DMS114 treated with DMSO at 0.1 percent for 48 hours (cell line): ENCODE measurements at regions not wholly inside any gene's neighbourhood (a gene's known extent, or its start where the extent isn't known, plus 50 kb on each side); places are given as distances from the start of the nearest gene placed in this dataset.

Source experiments
- DNase-seq: peaks from one replicate; lab custom pipeline; 2025; ENCODE audit not compliant: unreplicated experiment; lab: John Stamatoyannopoulos, UW

DNA sequence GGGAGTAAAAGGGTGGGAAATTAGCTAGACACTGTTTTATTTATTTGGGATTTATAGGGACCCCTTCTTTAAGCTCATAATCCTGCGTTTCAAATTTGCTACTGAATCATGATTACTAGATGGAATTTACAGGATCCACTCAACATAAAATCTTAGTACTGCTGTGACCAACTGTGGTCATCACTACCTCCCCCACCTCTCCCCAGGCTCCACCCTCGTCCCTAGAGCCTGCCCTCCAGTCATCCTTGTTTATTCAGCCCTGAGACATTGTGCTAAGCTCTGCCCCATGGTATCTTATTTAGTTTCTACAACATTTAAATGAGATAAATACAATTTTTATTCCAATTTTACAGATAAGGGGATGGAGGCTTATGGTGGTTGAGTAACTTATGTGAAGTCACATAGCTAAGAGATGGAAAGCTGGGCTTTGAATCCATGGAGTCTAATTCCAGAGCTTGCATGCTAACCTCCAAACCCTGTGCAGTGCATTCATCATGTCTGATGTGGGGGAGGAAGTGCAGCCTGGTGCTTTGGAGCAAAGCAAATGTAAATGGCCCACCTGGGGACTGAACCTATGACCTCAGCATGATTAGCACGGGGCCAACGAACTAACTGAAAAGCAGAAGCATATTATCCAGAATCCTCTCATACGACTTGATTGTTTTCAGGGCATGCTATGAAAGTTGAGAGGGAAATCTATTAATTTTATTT is 502.4 kb downstream of the TMEM182 start:
- DNase-seq: no peak

DNA sequence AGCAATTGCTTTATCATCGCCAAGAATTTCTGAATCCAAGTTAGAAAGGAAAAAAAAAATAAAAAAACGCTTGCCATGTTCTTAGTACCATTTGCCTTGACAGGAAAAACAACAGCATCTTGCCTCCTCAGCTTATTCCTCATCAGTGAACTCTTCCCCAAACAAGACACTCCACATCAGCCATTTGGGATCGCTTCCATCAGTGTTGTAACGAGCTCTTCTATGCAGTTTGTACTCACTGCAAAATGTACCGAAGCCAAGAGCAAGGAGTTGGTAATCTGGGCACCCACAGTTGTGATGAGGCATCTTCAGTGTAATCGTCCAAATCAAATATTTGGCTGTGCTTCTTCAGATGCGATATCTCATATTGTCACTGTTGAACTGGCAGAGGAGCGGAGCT is 503.7 kb downstream of the TMEM182 start:
- DNase-seq: no peak

DNA sequence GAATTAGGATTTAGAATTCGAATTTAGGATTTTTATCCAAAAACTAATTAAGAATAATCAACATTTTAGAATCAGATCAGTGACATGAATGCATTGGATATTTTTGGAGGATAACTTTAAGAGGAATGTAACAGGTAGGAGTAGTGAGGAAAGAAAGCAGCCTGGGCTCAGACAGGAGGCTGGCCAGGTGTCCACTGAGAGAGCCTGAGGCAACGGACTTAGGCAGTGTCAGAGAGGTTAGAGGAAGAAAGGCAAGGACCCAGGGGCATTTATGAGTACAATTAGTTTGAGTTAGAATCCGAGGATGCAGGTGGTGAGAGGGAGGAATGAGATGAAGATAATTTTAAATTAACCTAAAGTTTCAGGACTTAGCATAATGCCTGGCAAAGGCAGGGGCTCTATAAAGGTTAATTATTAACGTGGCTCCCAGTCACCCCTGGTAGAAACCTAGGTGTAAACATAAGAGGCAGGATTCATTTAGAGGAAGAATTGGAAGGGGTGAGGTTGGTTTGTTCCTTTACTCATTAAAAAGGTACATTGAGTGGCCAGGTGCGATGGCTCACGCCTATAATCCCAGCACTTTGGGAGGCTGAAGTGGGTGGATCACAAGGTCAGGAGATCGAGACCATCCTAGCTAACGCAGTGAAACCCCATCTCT is 507.1 kb downstream of the TMEM182 start:
- DNase-seq: no peak

GRCh38 chr2:103276869-103277268 is 515.0 kb downstream of the TMEM182 start:
- DNase-seq: no peak

DNA sequence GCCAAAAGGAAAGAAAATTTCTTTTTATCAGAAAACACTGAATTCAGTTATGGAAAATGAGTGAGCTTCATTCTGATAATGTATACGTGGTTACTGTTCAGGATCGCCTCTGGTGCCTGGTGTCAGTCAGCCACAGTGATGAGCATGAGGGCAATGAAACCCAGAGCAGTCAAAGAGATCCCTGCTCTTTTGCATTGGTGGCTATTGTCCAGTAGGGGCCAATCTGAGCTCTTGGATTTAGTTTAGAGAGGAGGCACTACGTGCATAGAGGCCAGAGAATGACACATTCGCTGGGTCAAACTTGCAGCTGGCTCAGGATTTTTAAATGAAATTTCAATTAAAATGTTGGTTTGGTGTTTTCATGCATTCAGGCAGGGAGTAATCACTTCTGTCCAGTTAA is 522.9 kb downstream of the TMEM182 start:
- DNase-seq: no peak

DNA sequence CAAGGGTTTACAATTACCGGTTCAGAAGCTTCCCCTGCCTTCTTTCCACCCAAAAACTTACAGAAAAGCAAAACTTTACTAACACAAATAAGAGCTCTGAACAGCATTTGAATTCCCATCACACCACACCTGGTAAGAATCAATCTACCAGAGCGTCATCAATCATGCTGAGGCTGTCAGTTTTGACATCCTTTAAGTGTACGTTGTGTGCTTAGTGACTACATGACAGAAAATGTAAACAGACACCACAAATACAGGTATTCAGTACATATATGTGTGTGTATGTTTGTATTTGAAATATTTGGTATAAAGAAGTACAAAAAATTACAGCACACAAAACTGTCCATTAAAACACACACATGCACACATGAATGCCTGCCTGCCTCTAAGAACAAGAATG is 523.5 kb downstream of the TMEM182 start:
- DNase-seq: no peak

DNA sequence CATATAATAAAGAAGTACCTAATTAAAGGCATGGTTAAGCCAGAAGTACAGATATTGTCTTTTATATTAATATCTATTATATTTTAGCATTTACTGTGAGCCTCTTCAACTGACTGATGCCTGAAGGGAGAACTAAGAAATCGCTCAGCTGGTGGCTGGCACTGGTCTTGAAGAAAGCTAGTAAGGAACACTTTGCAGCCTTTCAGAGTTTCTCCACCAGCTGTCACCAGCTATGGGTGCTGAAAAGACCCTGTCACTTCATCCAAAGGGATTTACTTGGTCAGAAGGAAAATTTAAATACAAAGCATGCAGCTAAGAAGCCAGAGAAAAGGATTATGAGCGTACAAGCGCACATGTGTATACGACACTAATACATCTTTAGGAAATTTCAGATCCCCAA is 525.9 kb downstream of the TMEM182 start:
- DNase-seq: no peak

DNA sequence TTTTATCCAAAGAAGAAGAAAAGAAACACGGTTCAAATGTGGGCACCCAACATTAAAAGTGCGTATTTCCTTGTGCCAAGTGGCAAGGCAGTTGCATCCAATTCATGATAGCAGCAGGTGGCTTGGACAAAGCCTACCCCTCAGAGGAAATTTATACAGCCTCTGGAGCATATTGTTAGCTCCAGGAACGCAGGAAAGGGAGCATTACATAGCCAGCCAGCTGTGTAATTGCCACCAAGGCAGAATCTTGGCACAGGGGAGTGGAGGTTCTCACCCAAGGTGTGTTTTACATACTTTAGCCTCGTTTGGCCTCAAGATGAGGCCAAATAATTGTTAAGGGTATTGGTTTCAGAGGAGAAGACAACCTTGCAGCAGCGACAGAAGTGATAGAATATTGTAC is 526.9 kb downstream of the TMEM182 start:
- DNase-seq: no peak

GRCh38 chr2:103289105-103289725 is 527.4 kb downstream of the TMEM182 start:
- no peak for DNase-seq

- no peak for DNase-seq
These were observed 530.7 kb downstream of the TMEM182 start for GRCh38 chr2:103292573-103292972.

DNA sequence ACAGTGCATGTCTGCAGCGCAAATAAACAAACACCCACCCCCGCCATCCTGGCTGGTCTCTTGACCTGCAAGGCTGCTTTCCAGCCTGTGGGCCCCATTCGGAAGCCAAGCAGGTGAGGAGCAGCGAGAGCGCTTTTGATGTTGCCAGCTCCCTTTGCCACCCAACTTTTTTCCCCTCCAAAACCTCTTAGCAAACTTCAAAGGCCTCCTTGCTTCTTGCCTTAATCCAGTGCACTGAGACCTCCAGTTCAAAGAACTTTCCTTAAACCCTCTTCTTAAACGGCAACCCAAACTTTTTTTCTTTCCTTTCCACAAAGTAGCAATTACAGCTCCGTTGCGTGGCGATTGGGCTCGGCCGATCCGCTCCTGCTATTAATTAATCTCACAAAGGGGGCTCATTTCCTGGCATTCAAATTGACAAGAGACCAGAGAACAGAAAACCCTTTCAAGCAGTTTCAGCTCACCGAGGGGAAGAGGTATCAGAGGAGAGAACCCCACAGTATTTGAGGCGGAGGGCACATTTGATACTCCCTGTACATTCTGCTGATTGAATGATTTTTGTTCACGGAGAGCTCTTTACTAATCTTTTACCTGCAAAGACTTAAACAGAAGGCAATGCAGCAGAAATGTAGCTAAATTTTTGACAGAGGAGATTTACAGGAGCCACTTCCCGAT is 531.4 kb downstream of the TMEM182 start:
- DNase-seq: no peak

GRCh38 chr2:103293742-103294077 is 531.9 kb downstream of the TMEM182 start:
- DNase-seq: no peak

DNA sequence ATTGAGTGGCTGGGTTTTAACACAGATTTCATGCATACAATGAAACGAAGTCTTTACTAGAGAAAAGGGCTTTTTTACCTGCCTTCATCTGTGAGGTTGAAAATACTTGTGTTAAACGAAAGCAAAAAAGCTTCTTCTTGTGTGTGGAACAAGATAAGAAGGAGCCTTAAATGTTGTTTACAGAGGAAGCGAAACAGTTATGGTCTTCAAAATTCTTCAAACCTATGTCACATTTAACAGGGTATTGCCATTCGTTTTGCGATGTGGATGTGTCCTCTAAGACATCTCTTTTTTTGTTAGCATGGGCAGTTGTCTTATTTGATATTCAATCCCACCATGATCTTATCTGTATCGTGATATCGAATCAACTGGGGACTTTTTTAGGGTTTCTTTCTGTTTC is 532.6 kb downstream of the TMEM182 start:
- DNase-seq: no peak

DNA sequence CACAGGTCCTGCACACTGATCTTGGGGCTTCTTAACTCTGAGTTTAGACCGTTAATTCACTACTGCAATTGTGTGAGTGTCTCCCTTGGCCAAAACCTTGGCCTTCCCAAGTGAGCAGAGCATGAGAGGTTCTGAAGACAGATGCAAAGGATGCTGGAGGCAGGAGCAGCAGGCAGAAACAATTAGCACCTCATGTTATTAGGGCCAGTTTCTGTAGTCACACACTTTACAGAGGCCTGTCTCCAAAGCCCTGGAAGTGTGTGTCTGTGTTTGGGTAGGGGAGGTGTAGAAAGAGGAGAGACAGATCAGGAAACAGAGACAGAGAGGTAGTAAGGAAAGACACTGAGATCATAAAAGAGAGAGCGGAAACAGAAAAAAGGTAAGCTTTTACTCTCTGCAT is 533.8 kb downstream of the TMEM182 start:
- DNase-seq: no peak

DNA sequence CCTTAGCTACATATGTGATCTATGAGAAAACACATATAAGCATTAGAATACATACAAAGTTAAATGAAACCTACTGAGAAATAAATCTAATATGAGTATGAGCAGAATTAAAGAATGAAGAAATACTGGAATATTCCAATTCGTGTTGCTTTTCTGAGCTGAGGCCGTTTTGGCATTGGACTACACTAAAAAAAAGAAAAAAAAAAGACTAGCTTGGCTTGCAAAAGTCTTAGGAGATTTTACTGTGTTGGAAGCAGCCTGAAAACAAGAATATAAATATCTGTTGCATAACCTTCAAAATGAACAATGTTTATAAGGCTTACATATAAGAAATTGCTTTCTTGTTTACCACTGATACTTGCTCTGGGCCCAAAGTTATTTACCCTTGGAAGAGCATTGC is 562.8 kb downstream of the TMEM182 start:
- DNase-seq: no peak

GRCh38 chr2:103327386-103327785 is 565.6 kb downstream of the TMEM182 start:
- no peak for DNase-seq

DNA sequence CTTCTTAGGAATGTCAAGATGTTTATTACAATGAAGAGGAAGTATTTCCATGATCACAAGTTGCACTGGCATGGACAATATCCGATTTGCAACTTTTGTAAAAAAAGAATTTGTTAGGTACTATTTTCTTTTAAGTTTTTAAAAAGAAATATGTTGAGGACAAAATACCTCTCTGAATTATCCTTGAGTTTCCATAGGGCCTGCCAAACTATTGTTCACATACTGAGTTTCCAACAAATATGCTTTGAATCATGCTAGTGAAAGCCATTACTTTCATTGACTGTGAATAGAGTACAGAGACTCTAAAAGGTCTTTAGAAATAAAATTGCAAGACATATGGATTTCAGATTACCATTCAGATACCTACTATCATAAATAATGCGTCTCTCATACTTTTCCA is 566.1 kb downstream of the TMEM182 start:
- no peak for DNase-seq

GRCh38 chr2:103335403-103335802 is 573.6 kb downstream of the TMEM182 start:
- DNase-seq: no peak

DNA sequence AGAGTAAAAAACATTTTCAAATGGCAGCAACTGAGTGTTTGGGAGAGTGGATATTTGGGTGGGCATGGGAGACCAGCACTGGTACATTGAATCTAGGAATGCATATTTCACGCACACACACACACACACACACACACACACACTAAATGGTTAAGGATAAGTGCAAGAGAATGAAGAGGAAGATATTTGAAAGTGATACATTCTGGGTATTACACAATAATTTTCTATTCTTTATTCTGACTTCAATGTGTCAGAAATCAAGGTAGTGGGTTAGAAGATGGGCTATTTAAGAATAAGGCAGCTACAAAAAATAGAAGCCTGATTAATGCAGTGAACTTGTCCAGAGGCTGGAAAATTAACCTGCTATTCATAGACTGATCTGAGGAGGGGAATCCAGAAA is 577.0 kb downstream of the TMEM182 start:
- no peak for DNase-seq

- no peak for DNase-seq
These were observed 584.9 kb downstream of the TMEM182 start for GRCh38 chr2:103346780-103347179.

DNA sequence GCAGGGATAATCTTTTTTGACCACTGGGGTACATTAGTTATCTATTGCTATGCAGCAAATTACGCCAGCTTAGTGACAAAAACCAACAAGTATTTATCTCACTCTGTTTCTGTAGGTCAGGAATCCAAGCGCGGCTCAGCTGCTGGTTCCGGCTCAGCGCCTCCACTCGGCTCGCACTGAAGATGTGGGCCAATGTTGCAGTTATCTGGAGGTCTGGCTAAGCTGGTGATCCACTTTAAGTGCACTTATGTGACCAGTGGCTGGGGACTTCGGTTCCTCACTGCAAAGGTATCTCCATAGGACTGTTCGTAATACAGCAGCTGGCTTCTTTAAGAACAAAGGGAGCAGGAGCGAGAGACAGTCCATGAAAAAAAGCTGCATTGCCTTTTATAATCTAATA is 591.9 kb downstream of the TMEM182 start:
- no peak for DNase-seq

DNA sequence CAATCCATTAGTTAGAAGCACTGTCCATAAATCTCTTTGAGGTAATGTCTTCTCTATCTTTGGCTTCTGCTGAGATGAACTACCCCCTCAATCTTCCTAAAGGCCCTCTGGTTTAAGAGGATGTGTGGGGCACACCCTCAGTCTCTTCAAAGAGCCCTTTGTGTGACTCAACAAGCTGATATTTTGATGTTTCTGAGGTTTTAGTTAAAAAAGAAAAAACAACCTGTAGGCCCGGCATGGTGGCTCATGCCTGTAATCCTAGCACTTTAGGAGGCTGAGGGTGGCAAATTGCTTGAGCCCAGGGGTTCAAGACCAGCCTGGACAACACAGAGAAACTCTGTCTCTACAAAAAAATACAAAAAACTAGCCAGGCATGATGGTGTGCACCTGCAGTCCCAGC is 593.5 kb downstream of the TMEM182 start:
- DNase-seq: no peak
